ENCODE measurements at regions not wholly inside any gene's neighbourhood (a gene's known extent, or its start where the extent isn't known, plus 50 kb on each side); places are given as distances from the start of the nearest gene placed in this dataset.

DNA sequence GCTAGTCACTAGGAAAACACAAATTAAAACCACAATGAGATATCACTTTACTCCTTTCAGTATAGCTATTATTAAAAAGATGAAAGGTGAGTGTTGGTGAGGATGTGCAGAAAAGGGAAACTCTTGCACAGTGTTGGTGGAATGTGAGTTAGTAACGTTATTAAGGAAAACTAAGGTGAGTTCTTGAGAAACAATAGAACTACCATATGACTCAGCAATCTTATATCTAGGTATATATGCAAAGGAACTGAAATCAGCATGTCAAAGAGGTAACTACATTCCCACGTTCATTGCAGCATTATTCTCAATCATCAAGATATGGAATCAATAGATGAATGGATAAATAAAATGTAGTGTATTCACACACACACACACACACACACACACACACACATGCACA, 117.3 kb upstream of the HNMT start:
- CTCF ChIA-PET, result interaction anchor here (2.1 kb wide), 1 partner anchor 9 kb away, joined by 7 read pairs; no protein-coding TSS in a partner anchor

More for the DNA sequence above, 117.3 kb upstream of the HNMT start:
- intact Hi-C loops (cut with micrococcal nuclease; ENCODE audit: unreplicated experiment) (no loop called here), in situ Hi-C loops (cut with MboI) (loop anchor here (25.0 kb wide), 1 partner anchor 1935 kb away; no protein-coding TSS in a partner anchor)
- FAIRE-seq (no peak), ATAC-seq (no peak), DNase-seq (ENCODE audit: low read depth, low spot score) (no peak)
- Histone ChIP-seq H3K9me3 (replicated peaks; ENCODE audit: control insufficient read depth, insufficient read depth, low read length) (no peaks in the 10 kb centered on the region), H3K4me1 (ENCODE audit: control insufficient read depth, insufficient read depth, low read length) (no peaks in the 10 kb centered on the region), H2AFZ (ENCODE audit: control insufficient read depth, low read depth, low read length) (no peak overlapping the region), H3K4me3 (no peak overlapping the region), H3K27ac (ENCODE audit: control insufficient read depth, insufficient read depth) (no peak overlapping the region), H3K9ac (ENCODE audit: control insufficient read depth, insufficient read depth, low read length) (no peak overlapping the region), H4K20me1 (ENCODE audit: control insufficient read depth, insufficient read depth) (no peaks in the 10 kb centered on the region), H3K79me2 (ENCODE audit: control insufficient read depth, insufficient read depth, low read length) (no peaks in the 10 kb centered on the region), H3K4me2 (ENCODE audit: control insufficient read depth, insufficient read depth) (no peak overlapping the region), H3K36me3 (ENCODE audit: control insufficient read depth in 2 of 2, insufficient read depth in 2 of 2, low read length in 1 of 2) (no peaks in the 10 kb centered on the region), H3K27me3 (replicated peaks in 1 of 2; ENCODE audit: control insufficient read depth in 2 of 2, insufficient read depth in 2 of 2, low read length in 1 of 2) (no peaks in the 10 kb centered on the region)
- POLR2A ChIA-PET, result no interaction called here
- RAD21 ChIA-PET (ENCODE audit: unreplicated experiment), result no interaction called here
- SMC1A ChIA-PET (ENCODE audit: uncharacterized antibody, unreplicated experiment), result no interaction called here
- TF ChIP-seq KLF5 (IDR thresholded peaks at IDR 0.05; ENCODE audit: partially characterized antibody) (no peak), LARP7 (IDR thresholded peaks at IDR 0.05) (no peak), HDGF (IDR thresholded peaks at IDR 0.05) (no peak), HDAC2 (IDR thresholded peaks at IDR 0.05) (no peak), MEF2B (IDR thresholded peaks at IDR 0.05; ENCODE audit: partially characterized antibody, poor library complexity, severe bottlenecking) (no peak), DPF2 (IDR thresholded peaks at IDR 0.05) (no peak), TARDBP (IDR thresholded peaks at IDR 0.05; ENCODE audit: borderline replicate concordance) (no peak), SREBF1 (IDR thresholded peaks at IDR 0.05; ENCODE audit: low read length) (no peak), ZBTB4 (CRISPR knock-in tag; IDR thresholded peaks at IDR 0.05) (no peak)
- TF ChIP-seq, protein P1, sequence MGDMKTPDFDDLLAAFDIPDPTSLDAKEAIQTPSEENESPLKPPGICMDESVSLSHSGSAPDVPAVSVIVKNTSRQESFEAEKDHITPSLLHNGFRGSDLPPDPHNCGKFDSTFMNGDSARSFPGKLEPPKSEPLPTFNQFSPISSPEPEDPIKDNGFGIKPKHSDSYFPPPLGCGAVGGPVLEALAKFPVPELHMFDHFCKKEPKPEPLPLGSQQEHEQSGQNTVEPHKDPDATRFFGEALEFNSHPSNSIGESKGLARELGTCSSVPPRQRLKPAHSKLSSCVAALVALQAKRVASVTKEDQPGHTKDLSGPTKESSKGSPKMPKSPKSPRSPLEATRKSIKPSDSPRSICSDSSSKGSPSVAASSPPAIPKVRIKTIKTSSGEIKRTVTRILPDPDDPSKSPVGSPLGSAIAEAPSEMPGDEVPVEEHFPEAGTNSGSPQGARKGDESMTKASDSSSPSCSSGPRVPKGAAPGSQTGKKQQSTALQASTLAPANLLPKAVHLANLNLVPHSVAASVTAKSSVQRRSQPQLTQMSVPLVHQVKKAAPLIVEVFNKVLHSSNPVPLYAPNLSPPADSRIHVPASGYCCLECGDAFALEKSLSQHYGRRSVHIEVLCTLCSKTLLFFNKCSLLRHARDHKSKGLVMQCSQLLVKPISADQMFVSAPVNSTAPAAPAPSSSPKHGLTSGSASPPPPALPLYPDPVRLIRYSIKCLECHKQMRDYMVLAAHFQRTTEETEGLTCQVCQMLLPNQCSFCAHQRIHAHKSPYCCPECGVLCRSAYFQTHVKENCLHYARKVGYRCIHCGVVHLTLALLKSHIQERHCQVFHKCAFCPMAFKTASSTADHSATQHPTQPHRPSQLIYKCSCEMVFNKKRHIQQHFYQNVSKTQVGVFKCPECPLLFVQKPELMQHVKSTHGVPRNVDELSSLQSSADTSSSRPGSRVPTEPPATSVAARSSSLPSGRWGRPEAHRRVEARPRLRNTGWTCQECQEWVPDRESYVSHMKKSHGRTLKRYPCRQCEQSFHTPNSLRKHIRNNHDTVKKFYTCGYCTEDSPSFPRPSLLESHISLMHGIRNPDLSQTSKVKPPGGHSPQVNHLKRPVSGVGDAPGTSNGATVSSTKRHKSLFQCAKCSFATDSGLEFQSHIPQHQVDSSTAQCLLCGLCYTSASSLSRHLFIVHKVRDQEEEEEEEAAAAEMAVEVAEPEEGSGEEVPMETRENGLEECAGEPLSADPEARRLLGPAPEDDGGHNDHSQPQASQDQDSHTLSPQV (IDR thresholded peaks at IDR 0.05), result no peak
- TF ChIP-seq, protein P2, sequence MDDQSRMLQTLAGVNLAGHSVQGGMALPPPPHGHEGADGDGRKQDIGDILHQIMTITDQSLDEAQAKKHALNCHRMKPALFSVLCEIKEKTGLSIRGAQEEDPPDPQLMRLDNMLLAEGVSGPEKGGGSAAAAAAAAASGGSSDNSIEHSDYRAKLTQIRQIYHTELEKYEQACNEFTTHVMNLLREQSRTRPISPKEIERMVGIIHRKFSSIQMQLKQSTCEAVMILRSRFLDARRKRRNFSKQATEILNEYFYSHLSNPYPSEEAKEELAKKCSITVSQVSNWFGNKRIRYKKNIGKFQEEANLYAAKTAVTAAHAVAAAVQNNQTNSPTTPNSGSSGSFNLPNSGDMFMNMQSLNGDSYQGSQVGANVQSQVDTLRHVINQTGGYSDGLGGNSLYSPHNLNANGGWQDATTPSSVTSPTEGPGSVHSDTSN (IDR thresholded peaks at IDR 0.05; ENCODE audit: insufficient replicate concordance, low read depth, low read length), result no peak
- WGBS (ENCODE audit: insufficient coverage, insufficient replicate concordance, low lambda C conversion rate, missing lambda C conversion rate), result 0% methylated on average over 2 of the region's 2 CpGs
- no TSS peak for BruUV-seq (replicated peaks)
